ENCODE measurements at regions not wholly inside any gene's neighbourhood (a gene's known extent, or its start where the extent isn't known, plus 50 kb on each side); places are given as distances from the start of the nearest gene placed in this dataset.

DNA sequence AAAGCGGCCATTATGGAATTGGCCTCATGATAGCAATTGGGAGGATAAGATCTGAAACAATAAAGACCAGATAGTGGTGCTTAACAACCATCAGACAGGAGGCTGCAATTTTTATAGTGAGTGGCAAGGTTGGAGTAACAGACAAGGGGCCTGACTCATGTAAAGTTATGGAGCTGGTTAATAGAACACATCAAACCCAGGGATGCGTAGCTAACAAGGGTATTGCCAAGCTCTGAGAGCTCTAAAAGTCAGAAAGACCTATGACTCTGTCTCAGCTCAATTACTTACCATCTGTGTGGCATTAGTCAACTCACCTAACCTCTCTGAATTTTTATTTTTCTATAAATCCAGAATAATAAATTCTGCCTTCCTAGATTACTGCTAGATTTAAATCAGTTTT lies 1731.5 kb upstream of the FLRT2 start:
- TF ChIP-seq, protein P1, sequence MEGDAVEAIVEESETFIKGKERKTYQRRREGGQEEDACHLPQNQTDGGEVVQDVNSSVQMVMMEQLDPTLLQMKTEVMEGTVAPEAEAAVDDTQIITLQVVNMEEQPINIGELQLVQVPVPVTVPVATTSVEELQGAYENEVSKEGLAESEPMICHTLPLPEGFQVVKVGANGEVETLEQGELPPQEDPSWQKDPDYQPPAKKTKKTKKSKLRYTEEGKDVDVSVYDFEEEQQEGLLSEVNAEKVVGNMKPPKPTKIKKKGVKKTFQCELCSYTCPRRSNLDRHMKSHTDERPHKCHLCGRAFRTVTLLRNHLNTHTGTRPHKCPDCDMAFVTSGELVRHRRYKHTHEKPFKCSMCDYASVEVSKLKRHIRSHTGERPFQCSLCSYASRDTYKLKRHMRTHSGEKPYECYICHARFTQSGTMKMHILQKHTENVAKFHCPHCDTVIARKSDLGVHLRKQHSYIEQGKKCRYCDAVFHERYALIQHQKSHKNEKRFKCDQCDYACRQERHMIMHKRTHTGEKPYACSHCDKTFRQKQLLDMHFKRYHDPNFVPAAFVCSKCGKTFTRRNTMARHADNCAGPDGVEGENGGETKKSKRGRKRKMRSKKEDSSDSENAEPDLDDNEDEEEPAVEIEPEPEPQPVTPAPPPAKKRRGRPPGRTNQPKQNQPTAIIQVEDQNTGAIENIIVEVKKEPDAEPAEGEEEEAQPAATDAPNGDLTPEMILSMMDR (IDR thresholded peaks at IDR 0.05): no peak
- TF ChIP-seq POLR2A (IDR thresholded peaks at IDR 0.05) (no peak), EP300 (IDR thresholded peaks at IDR 0.05) (no peak)

Data from ovary (tissue), 3 donors.